IMR-90 (cell line): ENCODE measurements at regions not wholly inside any gene's neighbourhood (a gene's known extent, or its start where the extent isn't known, plus 50 kb on each side); places are given as distances from the start of the nearest gene placed in this dataset.

Experiments
- ATAC-seq: fragments of 200-7000 bp; cut with Tn5 transposase; 2 replicates; pipeline ENCODE4 v1.9.1; 2020; ENCODE audit warnings: low read depth, mild to moderate bottlenecking, moderate library complexity
- BruUV-seq: library from RNA; stranded (reverse); fragments of 400-500 nt; replicated peaks from 2 replicates; lab custom pipeline; 2021; lab: Mats Ljungman, UMichigan
- CTCF ChIA-PET: fragments of 300-600 bp; formaldehyde crosslinking; extraction: SDS; loops from one replicate; lab custom pipeline; 2021; ENCODE audit warnings: antibody characterized with exemption; lab: Yijun Ruan, JAX
- POLR2A ChIA-PET: fragments of 300-600 bp; sonication (Branson Sonifier 250); formaldehyde crosslinking; loops from one replicate; lab custom pipeline; 2022; ENCODE audit warnings: antibody characterized with exemption; ENCODE audit not compliant: unreplicated experiment; lab: Charles Lee
- DNase-seq: peaks from one replicate; pipeline ENCODE4 v3.0.0; 2013
- H2AFZ ChIP-seq: replicated peaks from 2 replicates; pipeline ENCODE3; 2013; ENCODE audit warnings: low read length, mild to moderate bottlenecking; ENCODE audit not compliant: poor library complexity
- H2AK5ac ChIP-seq: 2 replicates; pipeline ENCODE4 v1.6.1; 2013; ENCODE audit warnings: low read depth, low read length, inconsistent platforms
- H2AK9ac ChIP-seq: replicated peaks from 2 replicates; pipeline ENCODE3; 2013; ENCODE audit warnings: mild to moderate bottlenecking, low read depth, low read length, moderate library complexity; ENCODE audit not compliant: poor library complexity
- H2BK120ac ChIP-seq: 2 replicates; pipeline ENCODE4 v1.6.1; 2013; ENCODE audit warnings: low read depth, low read length, inconsistent platforms
- H2BK15ac ChIP-seq: 3 replicates; pipeline ENCODE4 v1.6.1; 2013; ENCODE audit warnings: low read depth, low read length, inconsistent platforms
- H2BK20ac ChIP-seq: 2 replicates; pipeline ENCODE4 v1.6.1; 2013; ENCODE audit warnings: low read depth, mild to moderate bottlenecking, inconsistent platforms, low read length, moderate library complexity
- H2BK5ac ChIP-seq: 2 replicates; pipeline ENCODE4 v1.6.1; 2013; ENCODE audit warnings: mild to moderate bottlenecking, low read depth, low read length, inconsistent platforms; ENCODE audit not compliant: poor library complexity, severe bottlenecking
- H3K14ac ChIP-seq: replicated peaks from 2 replicates; pipeline ENCODE4 v1.6.1; 2013; ENCODE audit warnings: low read depth, low read length, inconsistent platforms
- H3K18ac ChIP-seq: 2 replicates; pipeline ENCODE4 v1.6.1; 2013; ENCODE audit warnings: low read depth, low read length, control low read depth
- H3K23ac ChIP-seq: 2 replicates; pipeline ENCODE4 v1.6.1; 2013; ENCODE audit warnings: low read depth, low read length, inconsistent platforms
- H3K27ac ChIP-seq: 2 replicates; pipeline ENCODE4 v1.5.1; 2013; ENCODE audit warnings: mild to moderate bottlenecking, control low read depth, low read length; ENCODE audit not compliant: insufficient read depth
- H3K27me3 ChIP-seq: 2 replicates; pipeline ENCODE4 v1.6.1; 2013; ENCODE audit warnings: low read length; ENCODE audit not compliant: control insufficient read depth, insufficient read depth
- H3K36me3 ChIP-seq: 2 replicates; pipeline ENCODE4 v1.6.1; 2013; ENCODE audit warnings: low read length, mixed read lengths; ENCODE audit not compliant: control insufficient read depth, insufficient read depth
- H3K4ac ChIP-seq: 2 replicates; pipeline ENCODE4 v1.6.1; 2013; ENCODE audit warnings: low read depth, low read length, inconsistent platforms
- H3K4me1 ChIP-seq: 2 replicates; pipeline ENCODE4 v1.6.1; 2013; ENCODE audit warnings: low read length, mixed read lengths; ENCODE audit not compliant: control insufficient read depth, insufficient read depth
- H3K4me2 ChIP-seq: 2 replicates; pipeline ENCODE4 v1.6.1; 2013; ENCODE audit warnings: low read depth, mild to moderate bottlenecking, control low read depth, low read length, moderate library complexity
- H3K4me3 ChIP-seq: 2 replicates; pipeline ENCODE4 v1.5.1; 2013; ENCODE audit warnings: low read depth, mild to moderate bottlenecking, control low read depth, low read length, moderate library complexity; ENCODE audit not compliant: insufficient read depth
- H3K56ac ChIP-seq: 2 replicates; pipeline ENCODE4 v1.6.1; 2013; ENCODE audit warnings: low read length, inconsistent platforms; ENCODE audit not compliant: insufficient read depth; ENCODE audit errors: extremely low read depth
- H3K79me1 ChIP-seq, 2 experiments: 2 replicates each; pipeline ENCODE4 v1.6.1; 2013; ENCODE audit warnings: low read length in 2 of 2, inconsistent platforms in 1 of 2, low read depth in 1 of 2
- H3K9ac ChIP-seq: 2 replicates; pipeline ENCODE4 v1.6.1; 2013; ENCODE audit warnings: low read depth, low read length, control low read depth
- H3K9me1 ChIP-seq: 2 replicates; pipeline ENCODE4 v1.6.1; 2013; ENCODE audit warnings: low read length, inconsistent platforms; ENCODE audit not compliant: insufficient read depth
- H3K9me3 ChIP-seq: 2 replicates; pipeline ENCODE4 v1.6.1; 2013; ENCODE audit warnings: low read length; ENCODE audit not compliant: control insufficient read depth, insufficient read depth
- H4K20me1 ChIP-seq: 2 replicates; pipeline ENCODE4 v1.6.1; 2013; ENCODE audit warnings: low read length, inconsistent platforms; ENCODE audit not compliant: insufficient read depth
- H4K5ac ChIP-seq: 2 replicates; pipeline ENCODE4 v1.6.1; 2013; ENCODE audit warnings: mild to moderate bottlenecking, low read depth, low read length, control low read depth
- H4K8ac ChIP-seq, 2 experiments: 2 replicates each; pipeline ENCODE4 v1.6.1; 2013; ENCODE audit warnings: low read depth in 2 of 2, low read length in 2 of 2, control low read depth in 1 of 2, inconsistent platforms in 1 of 2
- H4K91ac ChIP-seq: 2 replicates; pipeline ENCODE4 v1.6.1; 2013; ENCODE audit warnings: low read depth, low read length, inconsistent platforms; ENCODE audit not compliant: insufficient read depth
- BHLHE40 ChIP-seq: fragments of 150-350 bp; IDR thresholded peaks from 2 replicates; pipeline ENCODE4 v1.6.1; 2016; ENCODE audit warnings: mild to moderate bottlenecking, low read depth, low read length
- CEBPB ChIP-seq: IDR thresholded peaks from 2 replicates; pipeline ENCODE4 v1.6.1; 2012; ENCODE audit warnings: low read depth, low read length, improper control_type of control experiment
- CHD1 ChIP-seq: IDR thresholded peaks from 2 replicates; pipeline ENCODE4 v1.6.1; 2012; ENCODE audit warnings: low read depth, low read length, improper control_type of control experiment
- FOS ChIP-seq: fragments of 150-350 bp; IDR thresholded peaks from 2 replicates; pipeline ENCODE4 v1.6.1; 2016; ENCODE audit warnings: low read depth, low read length
- MAFK ChIP-seq: IDR thresholded peaks from 2 replicates; pipeline ENCODE4 v1.6.1; 2012; ENCODE audit warnings: low read depth, low read length, improper control_type of control experiment
- MAZ ChIP-seq: IDR thresholded peaks from 2 replicates; pipeline ENCODE4 v1.6.1; 2012; ENCODE audit warnings: low read depth, mild to moderate bottlenecking, low read length, improper control_type of control experiment, moderate library complexity, borderline replicate concordance
- MXI1 ChIP-seq: IDR thresholded peaks from 2 replicates; pipeline ENCODE4 v1.6.1; 2012; ENCODE audit warnings: low read depth, mild to moderate bottlenecking, low read length, moderate library complexity, borderline replicate concordance
- NFE2L2 ChIP-seq: fragments of 150-350 bp; IDR thresholded peaks from 2 replicates; pipeline ENCODE4 v1.6.1; 2016; ENCODE audit warnings: low read depth, mild to moderate bottlenecking, low read length
- POLR2A ChIP-seq: IDR thresholded peaks from 2 replicates; pipeline ENCODE4 v1.6.1; 2012; ENCODE audit warnings: mild to moderate bottlenecking, low read depth, low read length
- RAD21 ChIP-seq: IDR thresholded peaks from 2 replicates; pipeline ENCODE4 v1.6.1; 2012; ENCODE audit warnings: low read length, improper control_type of control experiment
- RCOR1 ChIP-seq: IDR thresholded peaks from 2 replicates; pipeline ENCODE4 v1.6.1; 2012; ENCODE audit warnings: mild to moderate bottlenecking, low read length, improper control_type of control experiment; ENCODE audit not compliant: insufficient replicate concordance
- RFX5 ChIP-seq: IDR thresholded peaks from 2 replicates; pipeline ENCODE4 v1.8.0; 2012; ENCODE audit warnings: low read depth, mild to moderate bottlenecking, low read length, moderate library complexity
- SMC3 ChIP-seq: fragments of 150-350 bp; IDR thresholded peaks from 2 replicates; pipeline ENCODE4 v1.6.1; 2016; ENCODE audit warnings: low read depth, mild to moderate bottlenecking, antibody characterized with exemption, low read length, moderate library complexity
- WGBS, 2 experiments: methylation state at CpG; one replicate each; pipeline versions ENCODE4 v1.1.5 to v1.1.7; 2013; ENCODE audit warnings: missing lambda C conversion rate in 2 of 2; ENCODE audit not compliant: insufficient read length in 1 of 2; ENCODE audit errors: extremely low coverage in 2 of 2; 5-methylcytosine and 5-hydroxymethylcytosine counted together
- dilution Hi-C: fragments of 300-500 bp; cut with HindIII; formaldehyde crosslinking; loops from one replicate; pipeline ENCODE4 v1.14.3; 2018; ENCODE audit warnings: low sequenced_read_pairs; ENCODE audit not compliant: unreplicated experiment
- in situ Hi-C: fragments of 300-500 bp; cut with MboI; formaldehyde crosslinking; loops from 3 replicates; pipeline ENCODE4 v1.14.3; 2019; ENCODE audit warnings: low sequenced_read_pairs, inconsistent platforms, mixed read lengths
- intact Hi-C: fragments of 100-400 bp; cut with micrococcal nuclease; formaldehyde crosslinking; loops from 2 replicates; pipeline ENCODE4 v1.10.0; 2022
- TF ChIP-seq, protein P1 (sequence below): conservative IDR thresholded peaks from 2 replicates; pipeline ENCODE4 v1.5.1; 2012; ENCODE audit warnings: mild to moderate bottlenecking, low read depth, low read length, improper control_type of control experiment
- TF ChIP-seq, protein P2 (sequence below): fragments of 150-350 bp; IDR thresholded peaks from 2 replicates; pipeline ENCODE4 v1.6.1; 2017; ENCODE audit warnings: mild to moderate bottlenecking, antibody characterized with exemption, low read length, low read depth
- TF ChIP-seq, protein P3 (sequence below): fragments of 150-350 bp; IDR thresholded peaks from 2 replicates; pipeline ENCODE4 v1.6.1; 2016; ENCODE audit warnings: low read depth, mild to moderate bottlenecking, low read length, moderate library complexity, borderline replicate concordance

DNA sequence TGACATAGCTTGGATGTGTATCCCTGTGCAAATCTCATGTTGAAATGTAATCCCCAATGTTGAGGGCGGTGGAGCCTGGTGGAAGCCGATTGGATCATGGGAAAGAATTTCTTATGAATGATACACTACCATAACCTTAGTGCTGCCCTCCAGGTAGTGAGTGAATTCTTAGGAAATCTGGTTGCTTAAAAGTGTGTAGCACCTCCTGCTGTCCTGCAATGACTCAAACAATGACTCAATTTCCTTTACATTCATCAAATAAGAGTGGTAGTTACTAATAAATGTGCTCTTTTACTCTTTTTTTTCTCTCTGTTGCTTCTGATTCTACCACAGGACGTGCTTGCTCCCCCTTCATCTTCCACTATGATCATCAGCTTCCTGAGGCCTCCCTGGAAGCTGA, 1696.0 kb upstream of the CDH9 start:
- H3K27ac ChIP-seq = no peak overlapping the region
- no peak overlapping the region for H3K14ac ChIP-seq
- no peaks in the 10 kb centered on the region for H4K20me1 ChIP-seq
- H3K18ac ChIP-seq = no peak overlapping the region
- no peak for ATAC-seq
- DNase-seq = no peak
- no peak overlapping the region for H2BK5ac ChIP-seq
- no peak overlapping the region for H3K9ac ChIP-seq
- H4K91ac ChIP-seq = no peak overlapping the region
- H2BK15ac ChIP-seq = no peak overlapping the region
- no peak overlapping the region for H2BK20ac ChIP-seq
- no peak overlapping the region for H2BK120ac ChIP-seq
- dilution Hi-C loops (no loop called here), intact Hi-C loops (no loop called here), in situ Hi-C loops (no loop called here)
- H3K27me3 ChIP-seq = no peaks in the 10 kb centered on the region
- H3K4ac ChIP-seq = no peak overlapping the region
- no TSS peak for BruUV-seq
- H3K4me3 ChIP-seq = no peak overlapping the region
- whole genome bisulfite sequencing, 2 experiments = no CpG with 5 or more reads among the region's 3 CpGs
- no peak overlapping the region for H3K23ac ChIP-seq
- CTCF ChIA-PET = no interaction called here
- H3K4me2 ChIP-seq = no peak overlapping the region
- H2AK9ac ChIP-seq = no peak overlapping the region
- H2AFZ ChIP-seq = no peak overlapping the region
- no peak overlapping the region for H3K56ac ChIP-seq
- H3K9me3 ChIP-seq = no peaks in the 10 kb centered on the region
- TF ChIP-seq NFE2L2 (no peak), BHLHE40 (no peak), RAD21 (no peak), SMC3 (no peak), POLR2A (no peak), MAZ (no peak), CHD1 (no peak), MXI1 (no peak), CEBPB (no peak), RFX5 (no peak), FOS (no peak), MAFK (no peak), RCOR1 (no peak)
- TF ChIP-seq, protein P1, sequence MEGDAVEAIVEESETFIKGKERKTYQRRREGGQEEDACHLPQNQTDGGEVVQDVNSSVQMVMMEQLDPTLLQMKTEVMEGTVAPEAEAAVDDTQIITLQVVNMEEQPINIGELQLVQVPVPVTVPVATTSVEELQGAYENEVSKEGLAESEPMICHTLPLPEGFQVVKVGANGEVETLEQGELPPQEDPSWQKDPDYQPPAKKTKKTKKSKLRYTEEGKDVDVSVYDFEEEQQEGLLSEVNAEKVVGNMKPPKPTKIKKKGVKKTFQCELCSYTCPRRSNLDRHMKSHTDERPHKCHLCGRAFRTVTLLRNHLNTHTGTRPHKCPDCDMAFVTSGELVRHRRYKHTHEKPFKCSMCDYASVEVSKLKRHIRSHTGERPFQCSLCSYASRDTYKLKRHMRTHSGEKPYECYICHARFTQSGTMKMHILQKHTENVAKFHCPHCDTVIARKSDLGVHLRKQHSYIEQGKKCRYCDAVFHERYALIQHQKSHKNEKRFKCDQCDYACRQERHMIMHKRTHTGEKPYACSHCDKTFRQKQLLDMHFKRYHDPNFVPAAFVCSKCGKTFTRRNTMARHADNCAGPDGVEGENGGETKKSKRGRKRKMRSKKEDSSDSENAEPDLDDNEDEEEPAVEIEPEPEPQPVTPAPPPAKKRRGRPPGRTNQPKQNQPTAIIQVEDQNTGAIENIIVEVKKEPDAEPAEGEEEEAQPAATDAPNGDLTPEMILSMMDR = no peak
- TF ChIP-seq, protein P2, sequence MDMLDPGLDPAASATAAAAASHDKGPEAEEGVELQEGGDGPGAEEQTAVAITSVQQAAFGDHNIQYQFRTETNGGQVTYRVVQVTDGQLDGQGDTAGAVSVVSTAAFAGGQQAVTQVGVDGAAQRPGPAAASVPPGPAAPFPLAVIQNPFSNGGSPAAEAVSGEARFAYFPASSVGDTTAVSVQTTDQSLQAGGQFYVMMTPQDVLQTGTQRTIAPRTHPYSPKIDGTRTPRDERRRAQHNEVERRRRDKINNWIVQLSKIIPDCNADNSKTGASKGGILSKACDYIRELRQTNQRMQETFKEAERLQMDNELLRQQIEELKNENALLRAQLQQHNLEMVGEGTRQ = no peak
- TF ChIP-seq, protein P3, sequence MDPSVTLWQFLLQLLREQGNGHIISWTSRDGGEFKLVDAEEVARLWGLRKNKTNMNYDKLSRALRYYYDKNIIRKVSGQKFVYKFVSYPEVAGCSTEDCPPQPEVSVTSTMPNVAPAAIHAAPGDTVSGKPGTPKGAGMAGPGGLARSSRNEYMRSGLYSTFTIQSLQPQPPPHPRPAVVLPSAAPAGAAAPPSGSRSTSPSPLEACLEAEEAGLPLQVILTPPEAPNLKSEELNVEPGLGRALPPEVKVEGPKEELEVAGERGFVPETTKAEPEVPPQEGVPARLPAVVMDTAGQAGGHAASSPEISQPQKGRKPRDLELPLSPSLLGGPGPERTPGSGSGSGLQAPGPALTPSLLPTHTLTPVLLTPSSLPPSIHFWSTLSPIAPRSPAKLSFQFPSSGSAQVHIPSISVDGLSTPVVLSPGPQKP = no peak
- H4K8ac ChIP-seq = no peak overlapping the region
- H3K4me1 ChIP-seq = no peaks in the 10 kb centered on the region
- no peaks in the 10 kb centered on the region for H3K36me3 ChIP-seq
- no peaks in the 10 kb centered on the region for H3K79me1 ChIP-seq
- no peak overlapping the region for H2AK5ac ChIP-seq
- no peaks in the 10 kb centered on the region for H3K9me1 ChIP-seq
- POLR2A ChIA-PET = no interaction called here
- no peak overlapping the region for H4K5ac ChIP-seq
